Mucosa of rectum (tissue), 2 donors: ENCODE measurements at regions not wholly inside any gene's neighbourhood (a gene's known extent, or its start where the extent isn't known, plus 50 kb on each side); places are given as distances from the start of the nearest gene placed in this dataset.

Experiments
- H3K27ac ChIP-seq, 2 donors: one replicate each; pipeline ENCODE4 v1.7.0; 2013; ENCODE audit warnings: inconsistent platforms in 2 of 2, low read depth in 2 of 2, low read length in 2 of 2
- H3K27me3 ChIP-seq, 2 donors: one replicate each; pipeline ENCODE4 v1.7.0; 2013; ENCODE audit warnings: low read length in 2 of 2; ENCODE audit not compliant: control insufficient read depth in 2 of 2, insufficient read depth in 2 of 2
- H3K36me3 ChIP-seq, 2 donors: one replicate each; pipeline ENCODE4 v1.7.0; 2013; ENCODE audit warnings: low read length in 2 of 2; ENCODE audit not compliant: control insufficient read depth in 2 of 2, insufficient read depth in 2 of 2
- H3K4me1 ChIP-seq, 2 donors: one replicate each; pipeline ENCODE4 v1.7.0; 2013; ENCODE audit warnings: low read length in 2 of 2, mild to moderate bottlenecking in 1 of 2; ENCODE audit not compliant: control insufficient read depth in 2 of 2, insufficient read depth in 2 of 2
- H3K4me3 ChIP-seq, 2 donors: one replicate each; pipeline ENCODE4 v1.7.0; 2013; ENCODE audit warnings: low read length in 2 of 2
- H3K9ac ChIP-seq, 2 donors: one replicate each; pipeline ENCODE4 v1.7.0; 2013; ENCODE audit warnings: low read length in 2 of 2, low read depth in 1 of 2, mild to moderate bottlenecking in 1 of 2
- H3K9me3 ChIP-seq, 2 donors: one replicate each; pipeline ENCODE4 v1.7.0; 2013; ENCODE audit warnings: low read length in 2 of 2; ENCODE audit not compliant: control insufficient read depth in 2 of 2
- donor health status: healthy.
- donor health status: Normal muscosa, but diverticular disease.

GRCh38 chr21:27566521-27566920 lies 599.6 kb upstream of the ADAMTS5 start:
- Histone ChIP-seq H3K9me3 (no peaks in the 10 kb centered on the region), H3K36me3 (no peaks in the 10 kb centered on the region), H3K27me3 (no peaks in the 10 kb centered on the region), H3K27ac (no peak overlapping the region), H3K4me3 (no peak overlapping the region), H3K4me1 (no peaks in the 10 kb centered on the region), H3K9ac (no peak overlapping the region)

- no peaks in the 10 kb centered on the region for H3K4me1 ChIP-seq
- H3K27ac ChIP-seq, result no peak overlapping the region
- no peaks in the 10 kb centered on the region for H3K27me3 ChIP-seq
- H3K9me3 ChIP-seq, result no peaks in the 10 kb centered on the region
- no peak overlapping the region for H3K4me3 ChIP-seq
- no peak overlapping the region for H3K9ac ChIP-seq
- H3K36me3 ChIP-seq, result no peaks in the 10 kb centered on the region
Measured at GRCh38 chr21:27565364-27565763, 598.5 kb upstream of the ADAMTS5 start.

GRCh38 chr21:27564684-27565301 lies 597.9 kb upstream of the ADAMTS5 start:
- Histone ChIP-seq H3K27me3 (no peaks in the 10 kb centered on the region), H3K27ac (no peak overlapping the region), H3K4me1 (no peaks in the 10 kb centered on the region), H3K36me3 (no peaks in the 10 kb centered on the region), H3K4me3 (no peak overlapping the region), H3K9ac (no peak overlapping the region), H3K9me3 (no peaks in the 10 kb centered on the region)

GRCh38 chr21:27562303-27562702 lies 595.4 kb upstream of the ADAMTS5 start:
- H3K27me3 ChIP-seq, result no peaks in the 10 kb centered on the region

GRCh38 chr21:27561116-27561515 lies 594.2 kb upstream of the ADAMTS5 start:
- Histone ChIP-seq H3K9ac (no peak overlapping the region), H3K4me1 (no peaks in the 10 kb centered on the region), H3K36me3 (no peaks in the 10 kb centered on the region), H3K27ac (no peak overlapping the region), H3K4me3 (no peak overlapping the region), H3K27me3 (no peaks in the 10 kb centered on the region), H3K9me3 (no peaks in the 10 kb centered on the region)

More at GRCh38 chr21:27562303-27562702, 595.4 kb upstream of the ADAMTS5 start:
- Histone ChIP-seq H3K27ac (no peak overlapping the region), H3K36me3 (no peaks in the 10 kb centered on the region), H3K4me3 (no peak overlapping the region), H3K9me3 (no peaks in the 10 kb centered on the region), H3K9ac (no peak overlapping the region), H3K4me1 (no peaks in the 10 kb centered on the region)

GRCh38 chr21:27557356-27557755 lies 590.5 kb upstream of the ADAMTS5 start:
- Histone ChIP-seq H3K27me3 (no peaks in the 10 kb centered on the region), H3K4me3 (no peak overlapping the region), H3K9ac (no peak overlapping the region), H3K27ac (no peak overlapping the region), H3K36me3 (no peaks in the 10 kb centered on the region), H3K9me3 (no peaks in the 10 kb centered on the region), H3K4me1 (no peaks in the 10 kb centered on the region)

GRCh38 chr21:27555996-27556395 lies 589.1 kb upstream of the ADAMTS5 start:
- Histone ChIP-seq H3K27me3 (no peaks in the 10 kb centered on the region), H3K9me3 (no peaks in the 10 kb centered on the region), H3K36me3 (no peaks in the 10 kb centered on the region), H3K27ac (no peak overlapping the region), H3K4me1 (no peaks in the 10 kb centered on the region), H3K4me3 (no peak overlapping the region), H3K9ac (no peak overlapping the region)

- Histone ChIP-seq H3K4me3 (no peak overlapping the region), H3K36me3 (no peaks in the 10 kb centered on the region), H3K4me1 (no peaks in the 10 kb centered on the region), H3K27ac (no peak overlapping the region), H3K27me3 (no peaks in the 10 kb centered on the region), H3K9me3 (no peaks in the 10 kb centered on the region), H3K9ac (no peak overlapping the region)
Measured at GRCh38 chr21:27550287-27550686, 583.4 kb upstream of the ADAMTS5 start.

GRCh38 chr21:27548486-27548885 lies 581.6 kb upstream of the ADAMTS5 start:
- Histone ChIP-seq H3K4me1 (no peaks in the 10 kb centered on the region), H3K9me3 (no peaks in the 10 kb centered on the region), H3K9ac (no peak overlapping the region), H3K27ac (no peak overlapping the region), H3K36me3 (no peaks in the 10 kb centered on the region), H3K4me3 (no peak overlapping the region), H3K27me3 (no peaks in the 10 kb centered on the region)

- no peak overlapping the region for H3K27ac ChIP-seq
- no peaks in the 10 kb centered on the region for H3K9me3 ChIP-seq
- no peak overlapping the region for H3K4me3 ChIP-seq
- no peaks in the 10 kb centered on the region for H3K4me1 ChIP-seq
- no peak overlapping the region for H3K9ac ChIP-seq
- H3K27me3 ChIP-seq, result no peaks in the 10 kb centered on the region
- no peaks in the 10 kb centered on the region for H3K36me3 ChIP-seq
Measured at GRCh38 chr21:27545754-27546349, 579.0 kb upstream of the ADAMTS5 start.
